DND-41 (cell line): ENCODE measurements at regions not wholly inside any gene's neighbourhood (a gene's known extent, or its start where the extent isn't known, plus 50 kb on each side); places are given as distances from the start of the nearest gene placed in this dataset.

Source experiments
- ATAC-seq: fragments of 200-7000 bp; cut with Tn5 transposase; 3 replicates; pipeline ENCODE4 v1.9.1; 2021; ENCODE audit warnings: low read depth; ENCODE audit not compliant: insufficient read depth
- DNase-seq: peaks from one replicate; pipeline ENCODE4 v3.0.0-alpha.2; 2020
- H2AFZ ChIP-seq: 2 replicates; pipeline ENCODE4 v1.6.0; 2012; ENCODE audit warnings: low read depth, low read length
- H3K27ac ChIP-seq: 2 replicates; pipeline ENCODE4 v1.5.1; 2012; ENCODE audit warnings: low read length, inconsistent platforms
- H3K27me3 ChIP-seq: fragments of 200-600 bp; sonication (generic); 2 replicates; pipeline ENCODE4 v1.6.0; 2012; ENCODE audit warnings: low read length, mild to moderate bottlenecking, inconsistent platforms; ENCODE audit not compliant: insufficient read depth, poor library complexity
- H3K36me3 ChIP-seq: 2 replicates; pipeline ENCODE4 v1.5.1; 2012; ENCODE audit warnings: low read length, inconsistent platforms; ENCODE audit not compliant: insufficient read depth
- H3K4me1 ChIP-seq: 2 replicates; pipeline ENCODE4 v1.5.1; 2012; ENCODE audit warnings: mild to moderate bottlenecking, low read length; ENCODE audit not compliant: insufficient read depth
- H3K4me2 ChIP-seq: 2 replicates; pipeline ENCODE4 v1.6.0; 2012; ENCODE audit warnings: mild to moderate bottlenecking, moderate library complexity, low read length, inconsistent platforms; ENCODE audit not compliant: insufficient read depth
- H3K4me3 ChIP-seq, 2 experiments: fragments of 200-600 bp in 1 of 2; shearing (Covaris generic) in 1 of 2; 2 replicates each; pipeline ENCODE4 v1.5.1; 2012 to 2016; ENCODE audit warnings: inconsistent platforms in 2 of 2, low read length in 2 of 2, mild to moderate bottlenecking in 2 of 2, low read depth in 1 of 2, moderate library complexity in 1 of 2
- H3K79me2 ChIP-seq: 2 replicates; pipeline ENCODE4 v1.6.0; 2012; ENCODE audit warnings: low read length, inconsistent platforms; ENCODE audit not compliant: insufficient read depth
- H3K9ac ChIP-seq: 2 replicates; pipeline ENCODE4 v1.6.0; 2012; ENCODE audit warnings: low read depth, mild to moderate bottlenecking, inconsistent platforms, low read length, moderate library complexity
- H3K9me3 ChIP-seq: 2 replicates; pipeline ENCODE4 v1.5.1; 2012; ENCODE audit warnings: low read length, moderate library complexity, mild to moderate bottlenecking, inconsistent platforms; ENCODE audit not compliant: insufficient read depth, severe bottlenecking
- H4K20me1 ChIP-seq: 2 replicates; pipeline ENCODE4 v1.6.0; 2012; ENCODE audit warnings: low read length; ENCODE audit not compliant: insufficient read depth
- CTCF ChIP-seq: IDR thresholded peaks from 2 replicates; pipeline ENCODE4 v1.5.1; 2012; ENCODE audit warnings: borderline replicate concordance, low read length, moderate library complexity, mild to moderate bottlenecking; ENCODE audit not compliant: poor library complexity, severe bottlenecking; ENCODE audit errors: extremely low read depth
- EZH2 ChIP-seq: IDR thresholded peaks from 3 replicates; pipeline ENCODE4 v1.6.1; 2012; ENCODE audit warnings: borderline replicate concordance, low read depth, mild to moderate bottlenecking, moderate library complexity, low read length, inconsistent platforms; ENCODE audit not compliant: severe bottlenecking

- no peak overlapping the region for H3K9ac ChIP-seq
- DNase-seq (no peak), ATAC-seq (no peak)
- H4K20me1 ChIP-seq: no peaks in the 10 kb centered on the region
- H3K27me3 ChIP-seq: no peaks in the 10 kb centered on the region
- H3K4me2 ChIP-seq: no peak overlapping the region
- TF ChIP-seq EZH2 (no peak), CTCF (no peak)
- no peaks in the 10 kb centered on the region for H3K79me2 ChIP-seq
- H3K36me3 ChIP-seq: no peaks in the 10 kb centered on the region
- H2AFZ ChIP-seq: no peak overlapping the region
- no peak overlapping the region for H3K27ac ChIP-seq
- H3K4me1 ChIP-seq: no peaks in the 10 kb centered on the region
- no peak overlapping the region for H3K4me3 ChIP-seq
- H3K9me3 ChIP-seq: no peaks in the 10 kb centered on the region
These were observed 268.8 kb upstream of the RASGEF1B start for GRCh38 chr4:81740487-81740886.

GRCh38 chr4:81738891-81739290, 267.2 kb upstream of the RASGEF1B start:
- Histone ChIP-seq H3K79me2 (no peaks in the 10 kb centered on the region), H3K36me3 (no peaks in the 10 kb centered on the region), H3K9me3 (no peaks in the 10 kb centered on the region), H3K27ac (no peak overlapping the region), H3K27me3 (no peaks in the 10 kb centered on the region), H3K4me2 (no peak overlapping the region), H3K4me3 (no peak overlapping the region), H2AFZ (no peak overlapping the region), H3K9ac (no peak overlapping the region), H3K4me1 (no peaks in the 10 kb centered on the region), H4K20me1 (no peaks in the 10 kb centered on the region)
- TF ChIP-seq EZH2 (no peak), CTCF (no peak)
- ATAC-seq (no peak), DNase-seq (no peak)

- no peaks in the 10 kb centered on the region for H4K20me1 ChIP-seq
- no peak overlapping the region for H3K4me3 ChIP-seq
- no peak overlapping the region for H3K27ac ChIP-seq
- TF ChIP-seq EZH2 (no peak), CTCF (no peak)
- H3K4me2 ChIP-seq: no peak overlapping the region
- no peaks in the 10 kb centered on the region for H3K79me2 ChIP-seq
- no peak for ATAC-seq
- H3K36me3 ChIP-seq: no peaks in the 10 kb centered on the region
- no peaks in the 10 kb centered on the region for H3K27me3 ChIP-seq
- no peak for DNase-seq
- no peak overlapping the region for H3K9ac ChIP-seq
- no peaks in the 10 kb centered on the region for H3K4me1 ChIP-seq
- H3K9me3 ChIP-seq: no peaks in the 10 kb centered on the region
- H2AFZ ChIP-seq: no peak overlapping the region
These were observed 266.3 kb upstream of the RASGEF1B start for GRCh38 chr4:81737865-81738559.

GRCh38 chr4:81736324-81736723, 264.6 kb upstream of the RASGEF1B start:
- Histone ChIP-seq H3K36me3 (no peaks in the 10 kb centered on the region), H3K9me3 (no peaks in the 10 kb centered on the region), H3K9ac (no peak overlapping the region), H3K4me1 (no peaks in the 10 kb centered on the region), H3K4me2 (no peak overlapping the region), H3K79me2 (no peaks in the 10 kb centered on the region), H2AFZ (no peak overlapping the region), H3K27me3 (no peaks in the 10 kb centered on the region), H4K20me1 (no peaks in the 10 kb centered on the region), H3K27ac (no peak overlapping the region), H3K4me3 (no peak overlapping the region)
- DNase-seq (no peak), ATAC-seq (no peak)
- TF ChIP-seq CTCF: no peak
- TF ChIP-seq EZH2: no peak
